ENCODE measurements at regions not wholly inside any gene's neighbourhood (a gene's known extent, or its start where the extent isn't known, plus 50 kb on each side); places are given as distances from the start of the nearest gene placed in this dataset.

DNA sequence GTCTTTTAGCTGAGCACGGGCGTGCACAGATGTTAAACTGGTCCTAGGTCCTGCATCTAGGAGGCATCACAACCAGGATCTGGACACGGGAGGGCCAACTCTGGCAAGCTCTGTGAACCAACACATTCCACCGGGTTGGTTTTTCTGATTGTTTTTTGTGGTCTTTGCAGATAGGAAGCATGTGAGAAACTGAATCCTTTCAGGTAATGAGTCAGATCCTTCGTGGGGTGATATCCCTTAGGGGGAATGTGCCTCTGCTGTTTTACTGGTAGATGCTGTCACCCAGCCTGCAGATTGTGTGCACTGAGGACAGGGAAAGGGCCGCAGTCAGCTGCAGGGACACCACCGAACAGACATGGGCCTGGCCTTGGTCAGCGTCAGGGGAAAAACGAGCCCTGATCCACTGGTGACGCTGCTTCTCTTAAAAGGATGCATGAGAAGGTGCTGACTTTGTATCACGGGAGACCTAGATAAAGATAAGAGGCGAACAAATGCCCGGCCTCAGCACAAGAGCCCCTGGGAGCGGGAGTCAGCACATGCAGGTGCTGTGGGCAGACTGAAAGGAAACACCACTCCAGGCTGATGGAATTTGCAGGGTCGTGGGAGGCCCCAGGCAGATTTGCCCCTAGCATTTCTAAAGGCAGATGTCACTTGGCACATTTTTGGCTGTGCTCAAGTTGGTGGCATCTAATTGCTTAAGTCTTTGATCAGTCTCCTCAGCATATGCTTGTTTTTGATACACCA, 51.1 kb downstream of the DOP1B start:
- Histone ChIP-seq H3K4me3 (replicated peaks in 1 of 2; ENCODE audit: low read depth in 1 of 2, low read length in 2 of 2) (no peak overlapping the region), H3K27me3 (ENCODE audit: insufficient read depth, low read length) (no peaks in the 10 kb centered on the region), H3K9ac (ENCODE audit: low read length) (no peak overlapping the region), H3K9me2 (ENCODE audit: insufficient read depth) (no peaks in the 10 kb centered on the region), H3K36me3 (ENCODE audit: control insufficient read depth in 1 of 2, insufficient read depth in 2 of 2, low read length in 2 of 2) (no peaks in the 10 kb centered on the region), H3K4me2 (ENCODE audit: low read length) (no peak overlapping the region), H4K20me1 (ENCODE audit: insufficient read depth) (no peaks in the 10 kb centered on the region; the same call in 1 of the 2 replicates), H3K9me3 (ENCODE audit: control insufficient read depth in 1 of 2, insufficient read depth in 1 of 2, low read depth in 1 of 2, low read length in 2 of 2) (no peaks in the 10 kb centered on the region), H3K79me2 (ENCODE audit: insufficient read depth, low read length) (no peaks in the 10 kb centered on the region), H2AFZ (ENCODE audit: low read depth, low read length, poor library complexity, severe bottlenecking) (no peak overlapping the region), H3K4me1 (ENCODE audit: control insufficient read depth in 1 of 2, insufficient read depth in 2 of 2, low read length in 2 of 2) (peaks cover 39 to 64% of the 10 kb centered on the region in 2 experiments), H3K27ac (ENCODE audit: low read depth, low read length) (no peak overlapping the region)
- TF ChIP-seq SRF (IDR thresholded peaks at IDR 0.05; ENCODE audit: low read depth) = no peak
- TF ChIP-seq, protein P1, sequence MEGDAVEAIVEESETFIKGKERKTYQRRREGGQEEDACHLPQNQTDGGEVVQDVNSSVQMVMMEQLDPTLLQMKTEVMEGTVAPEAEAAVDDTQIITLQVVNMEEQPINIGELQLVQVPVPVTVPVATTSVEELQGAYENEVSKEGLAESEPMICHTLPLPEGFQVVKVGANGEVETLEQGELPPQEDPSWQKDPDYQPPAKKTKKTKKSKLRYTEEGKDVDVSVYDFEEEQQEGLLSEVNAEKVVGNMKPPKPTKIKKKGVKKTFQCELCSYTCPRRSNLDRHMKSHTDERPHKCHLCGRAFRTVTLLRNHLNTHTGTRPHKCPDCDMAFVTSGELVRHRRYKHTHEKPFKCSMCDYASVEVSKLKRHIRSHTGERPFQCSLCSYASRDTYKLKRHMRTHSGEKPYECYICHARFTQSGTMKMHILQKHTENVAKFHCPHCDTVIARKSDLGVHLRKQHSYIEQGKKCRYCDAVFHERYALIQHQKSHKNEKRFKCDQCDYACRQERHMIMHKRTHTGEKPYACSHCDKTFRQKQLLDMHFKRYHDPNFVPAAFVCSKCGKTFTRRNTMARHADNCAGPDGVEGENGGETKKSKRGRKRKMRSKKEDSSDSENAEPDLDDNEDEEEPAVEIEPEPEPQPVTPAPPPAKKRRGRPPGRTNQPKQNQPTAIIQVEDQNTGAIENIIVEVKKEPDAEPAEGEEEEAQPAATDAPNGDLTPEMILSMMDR (IDR thresholded peaks at IDR 0.05 in 2 of 3, conservative IDR thresholded peaks at IDR 0.05 in 1 of 3; ENCODE audit: borderline replicate concordance in 1 of 3, insufficient read depth in 1 of 3, low read depth in 2 of 3, low read length in 2 of 3) = no peak
- TF ChIP-seq POLR2A (IDR thresholded peaks at IDR 0.05; ENCODE audit: borderline replicate concordance, extremely low read depth, insufficient read depth, insufficient read length) = no peak
- no peak for TF ChIP-seq SP1 (IDR thresholded peaks at IDR 0.05; ENCODE audit: low read depth)
- no peak for TF ChIP-seq CBX3 (IDR thresholded peaks at IDR 0.05; ENCODE audit: low read depth)
- no peak for TF ChIP-seq POLR2AphosphoS5 (IDR thresholded peaks at IDR 0.05; ENCODE audit: low read depth, low read length)
- TF ChIP-seq ELF1 (IDR thresholded peaks at IDR 0.05; ENCODE audit: borderline replicate concordance, low read depth) = no peak
- TF ChIP-seq SIN3A (IDR thresholded peaks at IDR 0.05; ENCODE audit: low read depth) = no peak
- TF ChIP-seq YY1 (IDR thresholded peaks at IDR 0.05; ENCODE audit: extremely low read depth, insufficient replicate concordance, low read depth, low read length) = no peak
- no peak for TF ChIP-seq EGR1 (IDR thresholded peaks at IDR 0.05; ENCODE audit: low read depth)
- TF ChIP-seq EZH2 (IDR thresholded peaks at IDR 0.05) = no peak
- no peak for TF ChIP-seq RAD21 (IDR thresholded peaks at IDR 0.05; ENCODE audit: low read depth)
- TF ChIP-seq FOSL1 (IDR thresholded peaks at IDR 0.05; ENCODE audit: low read depth) = no peak
- TF ChIP-seq CEBPB (IDR thresholded peaks at IDR 0.05; ENCODE audit: low read depth) = no peak
- TF ChIP-seq JUND (IDR thresholded peaks at IDR 0.05) = no peak
- TF ChIP-seq, protein P2, sequence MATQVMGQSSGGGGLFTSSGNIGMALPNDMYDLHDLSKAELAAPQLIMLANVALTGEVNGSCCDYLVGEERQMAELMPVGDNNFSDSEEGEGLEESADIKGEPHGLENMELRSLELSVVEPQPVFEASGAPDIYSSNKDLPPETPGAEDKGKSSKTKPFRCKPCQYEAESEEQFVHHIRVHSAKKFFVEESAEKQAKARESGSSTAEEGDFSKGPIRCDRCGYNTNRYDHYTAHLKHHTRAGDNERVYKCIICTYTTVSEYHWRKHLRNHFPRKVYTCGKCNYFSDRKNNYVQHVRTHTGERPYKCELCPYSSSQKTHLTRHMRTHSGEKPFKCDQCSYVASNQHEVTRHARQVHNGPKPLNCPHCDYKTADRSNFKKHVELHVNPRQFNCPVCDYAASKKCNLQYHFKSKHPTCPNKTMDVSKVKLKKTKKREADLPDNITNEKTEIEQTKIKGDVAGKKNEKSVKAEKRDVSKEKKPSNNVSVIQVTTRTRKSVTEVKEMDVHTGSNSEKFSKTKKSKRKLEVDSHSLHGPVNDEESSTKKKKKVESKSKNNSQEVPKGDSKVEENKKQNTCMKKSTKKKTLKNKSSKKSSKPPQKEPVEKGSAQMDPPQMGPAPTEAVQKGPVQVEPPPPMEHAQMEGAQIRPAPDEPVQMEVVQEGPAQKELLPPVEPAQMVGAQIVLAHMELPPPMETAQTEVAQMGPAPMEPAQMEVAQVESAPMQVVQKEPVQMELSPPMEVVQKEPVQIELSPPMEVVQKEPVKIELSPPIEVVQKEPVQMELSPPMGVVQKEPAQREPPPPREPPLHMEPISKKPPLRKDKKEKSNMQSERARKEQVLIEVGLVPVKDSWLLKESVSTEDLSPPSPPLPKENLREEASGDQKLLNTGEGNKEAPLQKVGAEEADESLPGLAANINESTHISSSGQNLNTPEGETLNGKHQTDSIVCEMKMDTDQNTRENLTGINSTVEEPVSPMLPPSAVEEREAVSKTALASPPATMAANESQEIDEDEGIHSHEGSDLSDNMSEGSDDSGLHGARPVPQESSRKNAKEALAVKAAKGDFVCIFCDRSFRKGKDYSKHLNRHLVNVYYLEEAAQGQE (IDR thresholded peaks at IDR 0.05; ENCODE audit: low read depth) = no peak
- TF ChIP-seq TCF7L2 (IDR thresholded peaks at IDR 0.05; ENCODE audit: borderline replicate concordance, extremely low read depth, insufficient read depth, insufficient read length) = no peak
- TF ChIP-seq, protein P3, sequence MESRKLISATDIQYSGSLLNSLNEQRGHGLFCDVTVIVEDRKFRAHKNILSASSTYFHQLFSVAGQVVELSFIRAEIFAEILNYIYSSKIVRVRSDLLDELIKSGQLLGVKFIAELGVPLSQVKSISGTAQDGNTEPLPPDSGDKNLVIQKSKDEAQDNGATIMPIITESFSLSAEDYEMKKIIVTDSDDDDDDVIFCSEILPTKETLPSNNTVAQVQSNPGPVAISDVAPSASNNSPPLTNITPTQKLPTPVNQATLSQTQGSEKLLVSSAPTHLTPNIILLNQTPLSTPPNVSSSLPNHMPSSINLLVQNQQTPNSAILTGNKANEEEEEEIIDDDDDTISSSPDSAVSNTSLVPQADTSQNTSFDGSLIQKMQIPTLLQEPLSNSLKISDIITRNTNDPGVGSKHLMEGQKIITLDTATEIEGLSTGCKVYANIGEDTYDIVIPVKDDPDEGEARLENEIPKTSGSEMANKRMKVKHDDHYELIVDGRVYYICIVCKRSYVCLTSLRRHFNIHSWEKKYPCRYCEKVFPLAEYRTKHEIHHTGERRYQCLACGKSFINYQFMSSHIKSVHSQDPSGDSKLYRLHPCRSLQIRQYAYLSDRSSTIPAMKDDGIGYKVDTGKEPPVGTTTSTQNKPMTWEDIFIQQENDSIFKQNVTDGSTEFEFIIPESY (IDR thresholded peaks at IDR 0.05; ENCODE audit: extremely low read depth, insufficient replicate concordance, low read length) = no peak
- TF ChIP-seq ZFX (IDR thresholded peaks at IDR 0.05) = no peak
- ChIA-PET RAD21 (ENCODE audit: low non-redundant PET in 1 of 2, low total read pairs in 2 of 2, uncharacterized antibody in 2 of 2, unreplicated experiment in 2 of 2) (no interaction called here), CTCF (no interaction called here), POLR2A (no interaction called here)
- ATAC-seq (no peak), DNase-seq (ENCODE audit: low read depth, low spot score) (no peak)
- no TSS peak for BruUV-seq (replicated peaks)
- intact Hi-C loops (cut with micrococcal nuclease) = no loop called here
